ENCODE measurements at regions not wholly inside any gene's neighbourhood (a gene's known extent, or its start where the extent isn't known, plus 50 kb on each side); places are given as distances from the start of the nearest gene placed in this dataset.

DNA sequence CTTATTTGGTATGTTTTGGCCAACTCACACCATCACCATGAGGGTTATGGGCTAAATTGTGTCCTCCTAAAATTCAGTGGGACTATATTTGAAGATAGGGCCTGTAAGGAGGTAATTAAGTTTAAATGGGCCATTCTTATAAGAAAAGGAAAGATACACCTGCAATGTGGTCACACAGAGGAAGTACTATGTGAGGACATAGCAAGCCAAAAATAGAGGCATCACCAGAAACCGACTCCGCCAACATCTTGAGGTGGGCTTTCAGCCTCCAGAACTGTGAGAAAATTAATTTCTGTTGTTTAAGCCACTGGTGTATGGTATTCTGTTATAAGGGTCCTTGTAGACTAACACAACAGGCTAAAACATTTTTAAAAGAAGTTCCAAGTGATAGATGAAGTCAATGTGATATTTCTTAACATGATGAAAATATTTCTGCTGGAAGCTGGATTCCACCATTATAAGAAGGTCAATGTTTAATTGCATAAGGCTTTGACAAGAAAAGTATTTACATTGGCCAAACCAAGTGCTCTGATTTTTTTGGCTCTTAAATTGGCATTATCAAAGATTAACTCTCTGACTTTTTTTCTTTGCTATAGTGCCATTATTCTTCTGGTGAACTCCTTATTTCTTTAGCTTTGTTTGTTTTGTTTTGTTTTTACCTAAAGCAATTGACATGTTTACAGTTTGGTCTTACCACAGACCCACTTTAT, 540.9 kb downstream of the PPARGC1A start:
- DNase-seq: no peak
- H3K27me3 Mint-ChIP-seq: no peaks in the 10 kb centered on the region
- H3K4me1 Mint-ChIP-seq: no peaks in the 10 kb centered on the region
- ATAC-seq (replicated peaks): no peak
- H3K36me3 Mint-ChIP-seq: no peaks in the 10 kb centered on the region
- no peak overlapping the region for H3K4me3 Mint-ChIP-seq
- H3K27ac Mint-ChIP-seq: no peak overlapping the region
- no peaks in the 10 kb centered on the region for H3K9me3 Mint-ChIP-seq

GRCh38 chr4:23337292-23337691, 552.6 kb downstream of the PPARGC1A start:
- H3K27ac Mint-ChIP-seq: no peak overlapping the region
- ATAC-seq (replicated peaks) (no peak), DNase-seq (no peak)
- no peak overlapping the region for H3K4me3 Mint-ChIP-seq
- no peaks in the 10 kb centered on the region for H3K27me3 Mint-ChIP-seq
- peaks cover 0 to 10% of the 10 kb centered on the region in 2 donors for H3K4me1 Mint-ChIP-seq
- H3K36me3 Mint-ChIP-seq: no peaks in the 10 kb centered on the region
- peaks cover 2 to 5% of the 10 kb centered on the region in 2 donors for H3K9me3 Mint-ChIP-seq

DNA sequence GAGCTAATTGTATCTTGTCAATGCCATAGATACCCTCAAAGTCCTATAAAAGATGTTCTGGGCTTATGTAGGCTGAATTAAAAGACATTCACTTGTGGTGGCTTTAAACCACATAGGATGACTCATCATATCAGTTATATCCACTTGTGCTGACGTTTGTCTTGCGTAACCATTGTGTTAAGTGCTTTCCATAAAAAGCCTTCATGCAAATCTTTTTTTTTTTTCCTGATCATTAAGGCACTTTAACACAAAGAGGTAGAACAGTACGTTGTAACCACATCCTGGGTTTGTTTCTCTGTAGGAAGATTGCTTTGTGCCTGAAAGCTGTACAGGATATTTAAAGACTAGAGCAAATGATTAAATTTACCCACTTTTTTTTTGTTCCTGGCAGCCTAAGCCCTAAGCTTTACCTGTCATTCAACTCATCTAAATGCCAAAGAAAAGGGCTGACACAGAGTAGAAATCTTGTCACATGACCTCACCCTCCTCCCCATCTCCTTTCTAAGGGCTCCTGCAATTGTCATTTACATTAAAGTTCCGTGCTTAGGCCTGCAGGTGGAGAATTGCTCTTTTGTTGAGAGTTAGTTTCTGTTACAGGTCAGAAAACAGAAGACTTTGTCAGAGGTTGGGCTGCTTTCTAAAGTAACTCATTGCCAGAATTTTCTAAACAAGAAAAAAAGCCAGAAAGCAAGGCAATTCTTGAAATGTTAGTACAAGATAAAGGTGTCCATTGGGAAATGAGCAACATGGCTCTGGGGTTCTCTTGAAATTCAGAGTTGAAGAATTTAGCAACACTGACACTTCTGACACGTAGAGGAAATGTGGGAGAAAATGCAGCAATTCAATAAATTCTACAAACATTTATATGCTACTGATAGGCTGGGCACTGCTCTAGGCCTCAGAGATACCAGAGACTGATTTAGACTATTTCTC, 555.6 kb downstream of the PPARGC1A start:
- no peak overlapping the region for H3K27ac Mint-ChIP-seq
- ATAC-seq (replicated peaks) (peak; percentile 81 to 87), DNase-seq (peak; percentile 4)
- peaks cover 0 to 10% of the 10 kb centered on the region in 2 donors for H3K4me1 Mint-ChIP-seq
- H3K36me3 Mint-ChIP-seq: no peaks in the 10 kb centered on the region
- H3K9me3 Mint-ChIP-seq: peaks cover 2 to 5% of the 10 kb centered on the region in 2 donors
- H3K4me3 Mint-ChIP-seq: no peak overlapping the region
- H3K27me3 Mint-ChIP-seq: no peaks in the 10 kb centered on the region

DNA sequence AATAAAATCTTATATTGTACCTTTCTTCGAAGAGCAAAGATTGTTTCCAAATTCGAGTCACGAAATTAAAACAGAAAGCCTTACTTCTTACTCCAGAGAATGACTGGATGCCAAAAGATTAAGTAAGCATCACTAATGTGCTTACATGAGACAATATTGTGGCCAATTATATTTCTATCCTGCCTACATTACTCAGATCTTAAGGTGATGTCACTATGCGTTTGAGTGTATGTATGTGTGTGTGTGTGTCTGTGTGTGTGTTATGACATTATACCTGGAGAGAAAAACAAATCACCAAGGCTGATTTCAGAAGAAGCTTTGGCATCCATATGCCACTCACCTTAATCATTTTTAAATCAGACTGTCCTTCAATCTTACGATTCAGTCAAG, 556.3 kb downstream of the PPARGC1A start:
- H3K27me3 Mint-ChIP-seq: no peaks in the 10 kb centered on the region
- no peak overlapping the region for H3K27ac Mint-ChIP-seq
- ATAC-seq (replicated peaks): peak in 1 of 2 donors; percentile 38
- H3K4me1 Mint-ChIP-seq: peaks cover 0 to 10% of the 10 kb centered on the region in 2 donors
- no peaks in the 10 kb centered on the region for H3K36me3 Mint-ChIP-seq
- H3K9me3 Mint-ChIP-seq: peaks cover 2 to 5% of the 10 kb centered on the region in 2 donors
- no peak overlapping the region for H3K4me3 Mint-ChIP-seq
- no peak for DNase-seq

GRCh38 chr4:23332313-23332712, 557.5 kb downstream of the PPARGC1A start:
- Mint-ChIP-seq H3K9me3 (no peaks in the 10 kb centered on the region), H3K27ac (no peak overlapping the region), H3K4me3 (no peak overlapping the region), H3K4me1 (peaks cover 0 to 10% of the 10 kb centered on the region in 2 donors), H3K27me3 (no peaks in the 10 kb centered on the region), H3K36me3 (no peaks in the 10 kb centered on the region)
- ATAC-seq (replicated peaks) (no peak), DNase-seq (no peak)

- H3K4me1 Mint-ChIP-seq: no peaks in the 10 kb centered on the region
- no peak for DNase-seq
- H3K4me3 Mint-ChIP-seq: no peak overlapping the region
- H3K27me3 Mint-ChIP-seq: no peaks in the 10 kb centered on the region
- no peak for ATAC-seq (replicated peaks)
- no peaks in the 10 kb centered on the region for H3K36me3 Mint-ChIP-seq
- no peak overlapping the region for H3K27ac Mint-ChIP-seq
- no peaks in the 10 kb centered on the region for H3K9me3 Mint-ChIP-seq
Observed at GRCh38 chr4:23327120-23327519, 562.7 kb downstream of the PPARGC1A start.

DNA sequence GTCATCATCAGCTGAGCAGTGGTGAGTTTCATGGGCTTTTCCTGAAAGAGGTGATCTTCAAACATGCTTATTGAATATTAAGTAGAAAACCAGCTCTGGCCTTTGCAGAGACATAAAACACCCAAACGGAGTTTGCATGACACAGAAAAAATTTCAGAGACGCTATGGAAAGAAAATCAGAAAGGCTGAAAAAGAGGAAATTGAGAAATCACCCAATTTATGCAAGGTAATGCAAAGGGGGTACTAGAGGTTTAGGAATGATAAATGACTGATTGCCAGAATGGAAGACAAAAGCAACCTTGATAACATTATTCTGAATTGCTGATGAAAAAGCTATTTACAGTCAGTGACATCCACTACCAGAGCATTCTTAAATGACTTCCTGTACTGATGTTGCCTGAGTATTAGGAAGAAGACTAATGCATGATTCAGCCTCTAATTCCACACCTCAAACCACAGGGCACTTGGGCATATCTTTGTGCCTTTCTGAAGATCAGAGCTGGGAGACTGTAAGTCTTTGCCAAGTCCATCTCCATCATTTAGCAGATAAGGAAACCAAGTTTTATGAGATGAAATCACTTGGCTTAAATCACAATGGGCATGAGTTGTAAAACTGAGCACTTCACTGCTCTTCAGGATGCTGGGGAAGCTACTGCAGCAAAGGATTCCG, 565.7 kb downstream of the PPARGC1A start:
- H3K4me3 Mint-ChIP-seq: no peak overlapping the region
- no peak for ATAC-seq (replicated peaks)
- no peak for DNase-seq
- no peaks in the 10 kb centered on the region for H3K36me3 Mint-ChIP-seq
- H3K4me1 Mint-ChIP-seq: no peaks in the 10 kb centered on the region
- H3K9me3 Mint-ChIP-seq: peaks cover 0 to 4% of the 10 kb centered on the region in 2 donors
- no peak overlapping the region for H3K27ac Mint-ChIP-seq
- H3K27me3 Mint-ChIP-seq: no peaks in the 10 kb centered on the region

GRCh38 chr4:23323436-23323835, 566.4 kb downstream of the PPARGC1A start:
- Mint-ChIP-seq H3K27ac (no peak overlapping the region), H3K36me3 (no peaks in the 10 kb centered on the region), H3K4me1 (no peaks in the 10 kb centered on the region), H3K4me3 (no peak overlapping the region), H3K9me3 (peaks cover 0 to 4% of the 10 kb centered on the region in 2 donors), H3K27me3 (no peaks in the 10 kb centered on the region)
- ATAC-seq (replicated peaks): no peak
- DNase-seq: no peak

GRCh38 chr4:23322732-23323131, 567.1 kb downstream of the PPARGC1A start:
- ATAC-seq (replicated peaks) (no peak), DNase-seq (no peak)
- Mint-ChIP-seq H3K27me3 (no peaks in the 10 kb centered on the region), H3K4me1 (no peaks in the 10 kb centered on the region), H3K4me3 (no peak overlapping the region), H3K36me3 (no peaks in the 10 kb centered on the region), H3K27ac (no peak overlapping the region), H3K9me3 (peaks cover 0 to 4% of the 10 kb centered on the region in 2 donors)

DNA sequence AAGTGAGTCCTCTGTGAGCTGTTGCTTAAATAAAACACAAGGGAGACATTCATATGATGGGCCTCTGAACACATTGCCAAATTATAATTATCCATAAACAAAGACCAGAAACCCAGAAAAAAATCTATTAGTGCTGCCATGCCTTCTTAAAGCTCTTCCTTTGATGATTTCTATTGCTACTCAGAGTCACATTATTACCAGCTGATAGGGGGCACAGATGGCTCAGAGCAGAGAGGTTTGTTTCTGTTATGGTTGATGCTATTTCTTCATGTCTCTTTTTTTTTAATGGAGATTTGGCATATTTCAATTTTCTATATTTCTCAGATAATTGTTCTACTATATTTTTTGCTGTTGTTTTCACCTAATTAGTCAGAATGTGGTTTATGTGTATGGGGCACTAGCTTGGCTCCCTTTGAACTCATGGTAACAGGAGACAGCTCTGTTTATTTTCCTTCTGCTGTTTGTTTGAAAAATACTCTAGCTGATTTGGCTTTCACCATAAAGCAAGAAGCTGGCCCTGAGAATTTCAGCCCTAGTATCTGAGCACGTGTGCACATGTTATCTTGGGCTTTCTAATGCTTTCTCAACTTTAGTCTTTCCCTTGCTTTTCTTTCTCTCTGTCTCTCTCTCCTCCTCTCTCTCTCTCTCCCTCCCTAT, 568.8 kb downstream of the PPARGC1A start:
- no peak overlapping the region for H3K4me3 Mint-ChIP-seq
- H3K9me3 Mint-ChIP-seq: peaks cover 0 to 4% of the 10 kb centered on the region in 2 donors
- no peak for ATAC-seq (replicated peaks)
- H3K4me1 Mint-ChIP-seq: no peaks in the 10 kb centered on the region
- DNase-seq: no peak
- no peaks in the 10 kb centered on the region for H3K27me3 Mint-ChIP-seq
- no peak overlapping the region for H3K27ac Mint-ChIP-seq
- no peaks in the 10 kb centered on the region for H3K36me3 Mint-ChIP-seq

- DNase-seq: no peak
- Mint-ChIP-seq H3K36me3 (no peaks in the 10 kb centered on the region), H3K27me3 (no peaks in the 10 kb centered on the region), H3K27ac (no peak overlapping the region), H3K4me3 (no peak overlapping the region), H3K4me1 (no peaks in the 10 kb centered on the region), H3K9me3 (no peaks in the 10 kb centered on the region)
- ATAC-seq (replicated peaks): no peak
Observed at GRCh38 chr4:23312686-23313085, 577.2 kb downstream of the PPARGC1A start.

DNA sequence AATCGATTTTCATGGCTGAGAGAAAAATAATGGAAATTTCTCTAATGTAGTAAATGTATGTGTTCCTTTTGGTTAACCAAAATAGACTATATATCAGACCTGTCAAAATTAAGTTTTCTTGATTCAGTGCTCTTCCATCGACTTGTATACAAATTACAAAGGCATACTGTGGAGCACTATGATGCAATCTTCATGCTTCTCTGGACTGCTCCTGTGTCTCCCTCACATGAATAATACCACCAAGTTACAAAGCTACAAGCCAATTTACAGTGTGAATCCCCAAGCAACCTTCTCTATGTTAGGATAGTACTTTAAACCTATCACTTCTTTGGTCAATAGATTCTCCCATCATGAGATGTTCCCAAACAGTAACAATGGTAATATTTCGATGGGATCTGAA, 577.9 kb downstream of the PPARGC1A start:
- no peak overlapping the region for H3K4me3 Mint-ChIP-seq
- ATAC-seq (replicated peaks) (no peak), DNase-seq (no peak)
- no peaks in the 10 kb centered on the region for H3K36me3 Mint-ChIP-seq
- no peaks in the 10 kb centered on the region for H3K4me1 Mint-ChIP-seq
- H3K27ac Mint-ChIP-seq: no peak overlapping the region
- H3K27me3 Mint-ChIP-seq: no peaks in the 10 kb centered on the region
- no peaks in the 10 kb centered on the region for H3K9me3 Mint-ChIP-seq

- no peaks in the 10 kb centered on the region for H3K9me3 Mint-ChIP-seq
- H3K4me3 Mint-ChIP-seq: no peak overlapping the region
- H3K27ac Mint-ChIP-seq: no peak overlapping the region
- DNase-seq (no peak), ATAC-seq (replicated peaks) (no peak)
- no peaks in the 10 kb centered on the region for H3K27me3 Mint-ChIP-seq
- no peaks in the 10 kb centered on the region for H3K36me3 Mint-ChIP-seq
- H3K4me1 Mint-ChIP-seq: no peaks in the 10 kb centered on the region
Observed at GRCh38 chr4:23305026-23305425, 584.8 kb downstream of the PPARGC1A start.

DNA sequence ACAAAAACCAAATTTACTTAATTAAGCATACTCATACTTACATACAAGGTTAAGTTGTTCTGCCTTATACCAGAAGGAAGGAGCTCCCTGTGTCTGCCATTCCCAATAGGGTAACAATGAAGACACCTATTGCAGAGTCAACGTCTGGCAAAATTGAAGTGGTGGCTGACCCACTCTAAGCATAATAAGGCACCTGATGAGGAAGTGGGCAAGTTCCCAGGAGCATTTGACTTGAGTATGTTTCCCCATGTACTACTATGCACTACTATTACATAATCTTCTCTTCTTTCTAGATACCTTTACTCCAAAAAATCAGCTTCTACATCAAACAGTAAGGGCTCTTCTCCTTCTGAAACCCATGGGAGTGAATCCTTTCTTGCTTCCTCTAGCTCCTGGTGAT, 591.5 kb downstream of the PPARGC1A start:
- DNase-seq (no peak), ATAC-seq (replicated peaks) (no peak)
- no peaks in the 10 kb centered on the region for H3K27me3 Mint-ChIP-seq
- H3K27ac Mint-ChIP-seq: no peak overlapping the region
- H3K4me1 Mint-ChIP-seq: no peaks in the 10 kb centered on the region
- H3K4me3 Mint-ChIP-seq: no peak overlapping the region
- H3K36me3 Mint-ChIP-seq: no peaks in the 10 kb centered on the region
- no peaks in the 10 kb centered on the region for H3K9me3 Mint-ChIP-seq

Data from stimulated activated naive B cell treated with anti-CD40 and anti-IgM and Interleukin-4, amounts not matched to agents 10 μg/mL and 1 μg/mL and 100 μg/mL, for 72 hours (primary cell).